ENCODE measurements at regions not wholly inside any gene's neighbourhood (a gene's known extent, or its start where the extent isn't known, plus 50 kb on each side); places are given as distances from the start of the nearest gene placed in this dataset.

GRCh38 chr11:114938799-114939198, 260.5 kb downstream of the NXPE2 start (continued):
- TF ChIP-seq USF2 (IDR thresholded peaks at IDR 0.05; ENCODE audit: borderline replicate concordance, low read depth, low read length) (no peak), YBX1 (IDR thresholded peaks at IDR 0.05) (no peak), USF1 (IDR thresholded peaks at IDR 0.05; ENCODE audit: borderline replicate concordance, extremely low read length, insufficient read depth, low read depth, low read length) (no peak)

GRCh38 chr11:114942207-114942606, 263.9 kb downstream of the NXPE2 start:
- Histone ChIP-seq H3K4me2 (ENCODE audit: control insufficient read depth, insufficient read depth) (no peak overlapping the region), H3K27ac (ENCODE audit: control insufficient read depth, insufficient read depth) (no peak overlapping the region), H3K9ac (ENCODE audit: control insufficient read depth, insufficient read depth, low read length) (no peak overlapping the region), H3K4me3 (no peak overlapping the region), H4K20me1 (ENCODE audit: control insufficient read depth, insufficient read depth) (no peaks in the 10 kb centered on the region), H3K4me1 (ENCODE audit: control insufficient read depth, insufficient read depth, low read length) (no peaks in the 10 kb centered on the region), H2AFZ (ENCODE audit: control insufficient read depth, low read depth, low read length) (no peak overlapping the region), H3K79me2 (ENCODE audit: control insufficient read depth, insufficient read depth, low read length) (no peaks in the 10 kb centered on the region), H3K27me3 (replicated peaks in 1 of 2; ENCODE audit: control insufficient read depth in 2 of 2, insufficient read depth in 2 of 2, low read length in 1 of 2) (no peaks in the 10 kb centered on the region; a peak in 1 of 4 replicates), H3K9me3 (replicated peaks; ENCODE audit: control insufficient read depth, insufficient read depth, low read length) (no peaks in the 10 kb centered on the region; the same call in 2 of the 3 replicates), H3K36me3 (ENCODE audit: control insufficient read depth in 2 of 2, insufficient read depth in 2 of 2, low read length in 1 of 2) (no peaks in the 10 kb centered on the region)
- no TSS peak for BruUV-seq (replicated peaks)
- ChIA-PET CTCF (no interaction called here), SMC1A (ENCODE audit: uncharacterized antibody, unreplicated experiment) (no interaction called here), RAD21 (ENCODE audit: unreplicated experiment) (no interaction called here), POLR2A (no interaction called here)
- no peak for DNase-seq (ENCODE audit: low read depth, low spot score)
- no peak for FAIRE-seq
- no peak for ATAC-seq
- intact Hi-C loops (cut with micrococcal nuclease; ENCODE audit: unreplicated experiment) (no loop called here), in situ Hi-C loops (cut with MboI) (no loop called here)
- no peak for TF ChIP-seq FOXM1 (IDR thresholded peaks at IDR 0.05; ENCODE audit: low read depth, low read length)
- no peak for TF ChIP-seq BACH1 (IDR thresholded peaks at IDR 0.05; ENCODE audit: borderline replicate concordance)
- TF ChIP-seq MXI1 (IDR thresholded peaks at IDR 0.05; ENCODE audit: low read depth, low read length) = no peak
- TF ChIP-seq CBX3 (IDR thresholded peaks at IDR 0.05; ENCODE audit: borderline replicate concordance, low read depth) = no peak
- no peak for TF ChIP-seq POLR2AphosphoS5 (IDR thresholded peaks at IDR 0.05; ENCODE audit: low read length)
- TF ChIP-seq CHD1 (IDR thresholded peaks at IDR 0.05; ENCODE audit: low read depth, low read length) = no peak
- TF ChIP-seq BHLHE40 (IDR thresholded peaks at IDR 0.05; ENCODE audit: borderline replicate concordance in 1 of 2, low read depth in 2 of 2, low read length in 1 of 2) = no peak
- no peak for TF ChIP-seq SPI1 (IDR thresholded peaks at IDR 0.05; ENCODE audit: borderline replicate concordance, insufficient read depth, low read depth, low read length)

All from GM12878 (cell line).